Esophagus muscularis mucosa (tissue), 4 donors: ENCODE measurements at regions not wholly inside any gene's neighbourhood (a gene's known extent, or its start where the extent isn't known, plus 50 kb on each side); places are given as distances from the start of the nearest gene placed in this dataset.

Source experiments
- DNase-seq: peaks from one replicate; pipeline ENCODE4 v3.0.0-alpha.2; 2017; ENCODE audit errors: extremely low spot score
- H3K27ac ChIP-seq, 4 donors: fragments of 200-600 bp; sonication (generic); replicated peaks in 1 of 4; 1 replicate in 3 of 4; 2 replicates in 1 of 4; pipeline ENCODE4 v1.5.1; 2016 to 2019; ENCODE audit warnings: mild to moderate bottlenecking in 1 of 4
- H3K27me3 ChIP-seq, 4 donors: fragments of 200-600 bp; sonication (generic); one replicate each; pipeline versions ENCODE4 v1.5.1 to v1.6.0; 2016 to 2019
- H3K36me3 ChIP-seq, 4 donors: fragments of 200-600 bp; sonication (generic); one replicate each; pipeline ENCODE4 v1.5.1; 2016 to 2019
- H3K4me1 ChIP-seq, 4 donors: fragments of 200-600 bp; sonication (generic); one replicate each; pipeline ENCODE4 v1.5.1; 2016 to 2019
- H3K4me3 ChIP-seq, 4 donors: fragments of 200-600 bp; sonication (generic); 1 replicate in 2 of 4; 2 replicates in 2 of 4; pipeline ENCODE4 v1.5.1; 2016 to 2019; ENCODE audit warnings: mild to moderate bottlenecking in 4 of 4, moderate library complexity in 1 of 4
- H3K9me3 ChIP-seq, 4 donors: fragments of 200-600 bp; sonication (generic); 1 replicate in 3 of 4; 2 replicates in 1 of 4; pipeline ENCODE4 v1.5.1; 2016 to 2019
- CTCF ChIP-seq, 3 experiments: fragments of 200-600 bp in 2 of 3; fragments of 450-650 bp in 1 of 3; sonication (generic) in 2 of 3; IDR thresholded peaks; one replicate each; pipeline ENCODE4 v1.5.1; 2017 to 2019; ENCODE audit warnings: antibody characterized with exemption in 3 of 3, mild to moderate bottlenecking in 2 of 3, moderate library complexity in 1 of 3
- EP300 ChIP-seq: sonication (generic); formaldehyde crosslinking; IDR thresholded peaks from one replicate; pipeline ENCODE4 v1.6.1; 2017; ENCODE audit warnings: antibody characterized with exemption
- POLR2A ChIP-seq: fragments of 450-650 bp; IDR thresholded peaks from one replicate; pipeline ENCODE4 v1.6.1; 2017; ENCODE audit warnings: antibody characterized with exemption, moderate library complexity, mild to moderate bottlenecking, low read depth
- POLR2AphosphoS5 ChIP-seq, 2 donors: sonication (generic); formaldehyde crosslinking; IDR thresholded peaks; one replicate each; pipeline ENCODE4 v1.6.1; 2017; ENCODE audit warnings: antibody characterized with exemption in 2 of 2
- WGBS: methylation state at CpG from one replicate; pipeline ENCODE4 v1.1.5; 2018; 5-methylcytosine and 5-hydroxymethylcytosine counted together
- intact Hi-C: fragments of 100-400 bp; cut with DNase I; formaldehyde crosslinking; loops from one replicate; pipeline ENCODE4 v1.15.1; 2023

- 89% methylated on average over 5 of the region's 5 CpGs for WGBS
- H3K4me3 ChIP-seq = no peak overlapping the region
- no peaks in the 10 kb centered on the region for H3K27me3 ChIP-seq
- H3K36me3 ChIP-seq = no peaks in the 10 kb centered on the region
- no peak for DNase-seq
- no peak overlapping the region for H3K27ac ChIP-seq
- intact Hi-C loops = no loop called here
- H3K4me1 ChIP-seq = peaks cover 0 to 4% (median 0%) of the 10 kb centered on the region in 4 donors
- TF ChIP-seq CTCF (IDR thresholded peaks at IDR 0.05) (no peak), POLR2AphosphoS5 (IDR thresholded peaks at IDR 0.05) (no peak), EP300 (no peak), POLR2A (no peak)
- no peaks in the 10 kb centered on the region for H3K9me3 ChIP-seq
These were observed 116.8 kb upstream of the FAM78B start for GRCh38 chr1:166283600-166283999.

- 69% methylated on average over 4 of the region's 4 CpGs for WGBS
- Histone ChIP-seq H3K27me3 (no peaks in the 10 kb centered on the region), H3K4me1 (no peaks in the 10 kb centered on the region), H3K4me3 (no peak overlapping the region), H3K36me3 (no peaks in the 10 kb centered on the region), H3K27ac (no peak overlapping the region), H3K9me3 (no peaks in the 10 kb centered on the region)
- DNase-seq = no peak
- intact Hi-C loops = no loop called here
- no peak for TF ChIP-seq POLR2AphosphoS5 (IDR thresholded peaks at IDR 0.05)
- TF ChIP-seq EP300 = no peak
- no peak for TF ChIP-seq POLR2A
- TF ChIP-seq CTCF (IDR thresholded peaks at IDR 0.05) = no peak
These were observed 122.7 kb upstream of the FAM78B start for GRCh38 chr1:166289309-166290050.

GRCh38 chr1:166295656-166296055 lies 128.9 kb upstream of the FAM78B start:
- no peak for DNase-seq
- WGBS = 88% methylated on average over 1 of the region's 1 CpG
- intact Hi-C loops = no loop called here
- no peak overlapping the region for H3K27ac ChIP-seq
- no peaks in the 10 kb centered on the region for H3K9me3 ChIP-seq
- TF ChIP-seq CTCF (IDR thresholded peaks at IDR 0.05) = no peak
- TF ChIP-seq POLR2A = no peak
- TF ChIP-seq EP300 = no peak
- TF ChIP-seq POLR2AphosphoS5 (IDR thresholded peaks at IDR 0.05) = no peak
- no peaks in the 10 kb centered on the region for H3K4me1 ChIP-seq
- H3K27me3 ChIP-seq = no peaks in the 10 kb centered on the region
- H3K36me3 ChIP-seq = no peaks in the 10 kb centered on the region
- no peak overlapping the region for H3K4me3 ChIP-seq

- TF ChIP-seq POLR2A = no peak
- no peak for TF ChIP-seq POLR2AphosphoS5 (IDR thresholded peaks at IDR 0.05)
- TF ChIP-seq CTCF (IDR thresholded peaks at IDR 0.05) = no peak
- no peak for TF ChIP-seq EP300
- DNase-seq = no peak
- Histone ChIP-seq H3K27ac (no peak overlapping the region), H3K27me3 (no peaks in the 10 kb centered on the region), H3K4me3 (no peak overlapping the region), H3K9me3 (no peaks in the 10 kb centered on the region), H3K4me1 (no peaks in the 10 kb centered on the region), H3K36me3 (no peaks in the 10 kb centered on the region)
- intact Hi-C loops = no loop called here
- WGBS = 69% methylated on average over 1 of the region's 1 CpG
These were observed 131.2 kb upstream of the FAM78B start for GRCh38 chr1:166297993-166298392.

GRCh38 chr1:166300767-166301166 lies 134.0 kb upstream of the FAM78B start:
- Histone ChIP-seq H3K27me3 (no peaks in the 10 kb centered on the region), H3K9me3 (no peaks in the 10 kb centered on the region), H3K27ac (no peak overlapping the region), H3K36me3 (no peaks in the 10 kb centered on the region), H3K4me3 (no peak overlapping the region), H3K4me1 (no peaks in the 10 kb centered on the region)
- no peak for DNase-seq
- 83% methylated on average over 5 of the region's 5 CpGs for WGBS
- no peak for TF ChIP-seq POLR2A
- no peak for TF ChIP-seq CTCF (IDR thresholded peaks at IDR 0.05)
- no peak for TF ChIP-seq POLR2AphosphoS5 (IDR thresholded peaks at IDR 0.05)
- TF ChIP-seq EP300 = no peak
- intact Hi-C loops = no loop called here
